ENCODE measurements at regions not wholly inside any gene's neighbourhood (a gene's known extent, or its start where the extent isn't known, plus 50 kb on each side); places are given as distances from the start of the nearest gene placed in this dataset.

DNA sequence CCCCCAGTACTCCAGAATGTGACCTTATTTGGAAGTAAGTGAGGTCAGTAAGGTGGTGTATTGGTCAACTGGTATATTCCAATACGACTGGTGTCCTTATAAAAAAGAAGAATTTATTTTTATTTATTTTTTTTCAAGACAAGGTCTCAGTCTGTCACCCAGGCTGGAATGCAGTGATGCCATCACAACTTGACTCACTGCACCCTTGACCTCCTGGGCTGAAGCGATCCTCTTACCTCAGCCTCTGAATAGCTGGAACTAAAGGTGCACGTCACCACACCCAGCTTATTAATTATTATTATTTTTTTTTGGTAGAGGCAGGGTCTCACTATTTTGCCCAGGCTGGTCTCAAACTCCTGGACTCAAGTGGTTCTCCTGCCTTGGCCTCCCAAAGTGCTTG is 115.1 kb upstream of the PITX2 start:
- no peaks in the 10 kb centered on the region for H3K4me1 ChIP-seq (replicated peaks)
- H3K36me3 ChIP-seq: no peaks in the 10 kb centered on the region
- H3K4me3 ChIP-seq: no peak overlapping the region
- no peak for DNase-seq (ENCODE audit: low spot score)
- 87% methylated on average over 3 of the region's 3 CpGs for WGBS
- no peak for TF ChIP-seq POLR2AphosphoS5 (IDR thresholded peaks at IDR 0.05)
- TF ChIP-seq, protein P1, sequence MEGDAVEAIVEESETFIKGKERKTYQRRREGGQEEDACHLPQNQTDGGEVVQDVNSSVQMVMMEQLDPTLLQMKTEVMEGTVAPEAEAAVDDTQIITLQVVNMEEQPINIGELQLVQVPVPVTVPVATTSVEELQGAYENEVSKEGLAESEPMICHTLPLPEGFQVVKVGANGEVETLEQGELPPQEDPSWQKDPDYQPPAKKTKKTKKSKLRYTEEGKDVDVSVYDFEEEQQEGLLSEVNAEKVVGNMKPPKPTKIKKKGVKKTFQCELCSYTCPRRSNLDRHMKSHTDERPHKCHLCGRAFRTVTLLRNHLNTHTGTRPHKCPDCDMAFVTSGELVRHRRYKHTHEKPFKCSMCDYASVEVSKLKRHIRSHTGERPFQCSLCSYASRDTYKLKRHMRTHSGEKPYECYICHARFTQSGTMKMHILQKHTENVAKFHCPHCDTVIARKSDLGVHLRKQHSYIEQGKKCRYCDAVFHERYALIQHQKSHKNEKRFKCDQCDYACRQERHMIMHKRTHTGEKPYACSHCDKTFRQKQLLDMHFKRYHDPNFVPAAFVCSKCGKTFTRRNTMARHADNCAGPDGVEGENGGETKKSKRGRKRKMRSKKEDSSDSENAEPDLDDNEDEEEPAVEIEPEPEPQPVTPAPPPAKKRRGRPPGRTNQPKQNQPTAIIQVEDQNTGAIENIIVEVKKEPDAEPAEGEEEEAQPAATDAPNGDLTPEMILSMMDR (IDR thresholded peaks at IDR 0.05): no peak
- TF ChIP-seq POLR2A (IDR thresholded peaks at IDR 0.05): no peak
- H3K9me3 ChIP-seq: no peaks in the 10 kb centered on the region
- H3K27me3 ChIP-seq (replicated peaks; ENCODE audit: insufficient read depth): no peaks in the 10 kb centered on the region
- intact Hi-C loops (cut with DNase I): no loop called here
- H3K27ac ChIP-seq: no peak overlapping the region

DNA sequence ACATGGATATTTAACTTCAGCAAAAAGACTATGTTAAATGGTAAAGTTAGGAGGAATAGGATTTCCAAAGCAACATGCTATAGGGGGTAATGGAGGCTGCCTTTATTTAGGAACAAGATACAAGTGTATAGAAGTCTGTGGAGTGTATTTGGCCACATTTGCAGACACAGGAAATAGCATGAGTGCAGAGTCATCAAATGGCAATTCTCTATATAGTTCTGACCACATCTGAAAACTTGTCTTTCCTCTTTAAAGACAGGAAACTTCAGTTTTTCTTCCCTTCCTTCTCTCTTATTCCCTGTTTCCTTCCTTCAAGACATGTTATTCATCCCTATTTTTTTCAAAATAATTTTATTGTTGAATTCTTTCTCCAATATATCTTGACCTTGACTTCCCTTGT is 119.3 kb upstream of the PITX2 start:
- Histone ChIP-seq H3K4me3 (no peak overlapping the region), H3K4me1 (replicated peaks) (no peaks in the 10 kb centered on the region), H3K27ac (no peak overlapping the region), H3K9me3 (no peaks in the 10 kb centered on the region), H3K27me3 (replicated peaks; ENCODE audit: insufficient read depth) (no peaks in the 10 kb centered on the region), H3K36me3 (no peaks in the 10 kb centered on the region)
- intact Hi-C loops (cut with DNase I): no loop called here
- TF ChIP-seq, protein P1 (IDR thresholded peaks at IDR 0.05): no peak
- TF ChIP-seq POLR2AphosphoS5 (IDR thresholded peaks at IDR 0.05) (no peak), POLR2A (IDR thresholded peaks at IDR 0.05) (no peak)
- no peak for DNase-seq (ENCODE audit: low spot score)

DNA sequence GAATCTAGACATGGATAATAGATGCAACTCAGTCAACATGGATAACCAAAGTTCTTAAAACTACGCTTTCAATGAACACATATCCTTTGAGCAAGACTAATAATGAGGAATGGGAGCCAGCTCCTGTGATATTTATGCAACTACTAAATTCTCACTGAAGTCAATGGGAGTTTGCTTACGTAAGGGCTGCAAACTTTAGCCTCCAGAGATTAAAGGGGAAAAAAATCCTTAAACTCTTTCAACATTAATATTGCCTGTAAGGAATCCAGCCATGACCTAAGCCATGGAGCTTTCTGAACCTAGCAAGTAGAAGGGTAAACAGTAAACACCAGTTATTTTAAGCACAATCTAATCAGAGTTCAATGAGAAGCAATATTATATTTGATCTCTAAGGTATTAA is 125.2 kb upstream of the PITX2 start:
- 90% methylated on average over 2 of the region's 2 CpGs for WGBS

DNA sequence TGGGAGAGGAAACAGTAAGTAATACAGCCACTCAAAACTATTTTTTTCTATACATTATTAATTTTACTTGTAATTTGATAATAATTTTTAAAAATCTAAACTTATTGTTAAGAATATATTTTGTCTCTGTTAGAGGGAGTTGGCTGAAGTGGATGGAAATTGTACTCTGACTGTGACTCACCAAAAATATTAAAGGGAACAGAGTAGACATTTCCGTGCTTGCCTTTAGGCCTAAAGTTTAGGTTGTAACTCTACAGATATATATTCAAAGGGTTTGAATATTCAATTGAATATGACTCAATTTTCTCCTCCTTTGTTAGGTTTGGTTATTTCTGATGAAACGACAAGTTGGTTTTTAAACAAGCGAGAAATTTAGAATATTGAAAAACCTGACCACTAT is 128.3 kb upstream of the PITX2 start:
- DNase-seq (ENCODE audit: low spot score): no peak
- intact Hi-C loops (cut with DNase I): no loop called here
- Histone ChIP-seq H3K36me3 (no peaks in the 10 kb centered on the region), H3K4me3 (no peak overlapping the region), H3K4me1 (replicated peaks) (no peaks in the 10 kb centered on the region), H3K9me3 (no peaks in the 10 kb centered on the region), H3K27ac (no peak overlapping the region), H3K27me3 (replicated peaks; ENCODE audit: insufficient read depth) (no peaks in the 10 kb centered on the region)
- TF ChIP-seq, protein P1 (IDR thresholded peaks at IDR 0.05): no peak
- TF ChIP-seq POLR2A (IDR thresholded peaks at IDR 0.05) (no peak), POLR2AphosphoS5 (IDR thresholded peaks at IDR 0.05) (no peak)
- 95% methylated on average over 3 of the region's 3 CpGs for WGBS

More for the DNA sequence above, 125.2 kb upstream of the PITX2 start:
- Histone ChIP-seq H3K4me1 (replicated peaks) (no peaks in the 10 kb centered on the region), H3K27ac (no peak overlapping the region), H3K9me3 (no peaks in the 10 kb centered on the region), H3K27me3 (replicated peaks; ENCODE audit: insufficient read depth) (no peaks in the 10 kb centered on the region), H3K36me3 (no peaks in the 10 kb centered on the region), H3K4me3 (no peak overlapping the region)
- no peak for DNase-seq (ENCODE audit: low spot score)
- intact Hi-C loops (cut with DNase I): no loop called here
- TF ChIP-seq POLR2A (IDR thresholded peaks at IDR 0.05) (no peak), POLR2AphosphoS5 (IDR thresholded peaks at IDR 0.05) (no peak)
- TF ChIP-seq, protein P1 (IDR thresholded peaks at IDR 0.05): no peak

DNA sequence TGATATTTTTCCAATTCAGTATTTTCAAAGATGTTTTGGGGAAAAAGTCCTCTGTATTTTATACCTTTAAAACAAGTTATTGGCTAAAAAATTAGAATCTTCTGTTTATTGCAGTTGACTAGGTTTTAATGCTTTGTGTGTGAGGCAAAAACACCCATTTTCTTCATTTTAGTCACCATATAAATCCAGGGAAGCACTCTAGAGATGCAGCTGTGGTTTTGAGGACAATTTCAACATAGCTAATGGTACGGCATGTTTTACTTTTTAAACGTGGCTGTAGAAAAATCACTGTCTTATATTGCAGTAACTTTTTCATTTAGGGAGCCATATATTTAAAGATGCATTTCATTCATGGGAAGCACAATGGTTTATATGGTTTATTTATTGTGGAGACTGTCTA is 129.1 kb upstream of the PITX2 start:
- DNase-seq (ENCODE audit: low spot score): no peak
- no peak overlapping the region for H3K27ac ChIP-seq
- H3K36me3 ChIP-seq: no peaks in the 10 kb centered on the region
- H3K4me3 ChIP-seq: no peak overlapping the region
- no peaks in the 10 kb centered on the region for H3K27me3 ChIP-seq (replicated peaks; ENCODE audit: insufficient read depth)
- no peaks in the 10 kb centered on the region for H3K4me1 ChIP-seq (replicated peaks)
- intact Hi-C loops (cut with DNase I): no loop called here
- TF ChIP-seq POLR2A (IDR thresholded peaks at IDR 0.05): no peak
- no peak for TF ChIP-seq POLR2AphosphoS5 (IDR thresholded peaks at IDR 0.05)
- TF ChIP-seq, protein P1 (IDR thresholded peaks at IDR 0.05): no peak
- 80% methylated on average over 2 of the region's 2 CpGs for WGBS
- no peaks in the 10 kb centered on the region for H3K9me3 ChIP-seq
